ENCODE measurements at regions not wholly inside any gene's neighbourhood (a gene's known extent, or its start where the extent isn't known, plus 50 kb on each side); places are given as distances from the start of the nearest gene placed in this dataset.

- no peak overlapping the region for H2BK20ac ChIP-seq (ENCODE audit: low read depth, low read length)
- 66% methylated on average over 5 of the region's 8 CpGs; no CpG with 5 or more reads in 1 of the 2 experiments for WGBS, 2 experiments (ENCODE audit: extremely low coverage in 2 of 2, insufficient read length in 1 of 2)
- H3K4me2 ChIP-seq (ENCODE audit: low read depth, low read length) = no peak overlapping the region
- no TSS peak for BruUV-seq (replicated peaks)
- DNase-seq (no peak), ATAC-seq (ENCODE audit: low read depth) (no peak)
- no peak overlapping the region for H3K4ac ChIP-seq (ENCODE audit: low read depth, low read length)
- H4K20me1 ChIP-seq (ENCODE audit: insufficient read depth, low read length) = no peaks in the 10 kb centered on the region
- no peaks in the 10 kb centered on the region for H3K36me3 ChIP-seq (ENCODE audit: control insufficient read depth, insufficient read depth, low read length)
- H3K27me3 ChIP-seq (ENCODE audit: control insufficient read depth, insufficient read depth, low read length) = peaks cover 11% of the 10 kb centered on the region; the same call in 1 of the 2 replicates
- POLR2A ChIA-PET (ENCODE audit: unreplicated experiment) = no interaction called here
- H3K56ac ChIP-seq (ENCODE audit: extremely low read depth, insufficient read depth, low read length) = no peak overlapping the region
- H3K18ac ChIP-seq (ENCODE audit: low read depth, low read length) = no peak overlapping the region; the same call in 1 of the 2 replicates
- TF ChIP-seq CHD1 (IDR thresholded peaks at IDR 0.05; ENCODE audit: low read depth, low read length) (no peak), FOS (IDR thresholded peaks at IDR 0.05; ENCODE audit: low read depth, low read length) (no peak), RCOR1 (IDR thresholded peaks at IDR 0.05; ENCODE audit: insufficient replicate concordance, low read length) (no peak), BHLHE40 (IDR thresholded peaks at IDR 0.05; ENCODE audit: low read depth, low read length) (no peak), SMC3 (IDR thresholded peaks at IDR 0.05; ENCODE audit: low read depth, low read length) (no peak), POLR2A (IDR thresholded peaks at IDR 0.05; ENCODE audit: low read depth, low read length) (no peak), ELK1 (IDR thresholded peaks at IDR 0.05; ENCODE audit: borderline replicate concordance, low read depth, low read length) (no peak), MAFK (IDR thresholded peaks at IDR 0.05; ENCODE audit: low read depth, low read length) (no peak), USF2 (IDR thresholded peaks at IDR 0.05; ENCODE audit: low read depth, low read length) (no peak)
- intact Hi-C loops (cut with micrococcal nuclease) (no loop called here), in situ Hi-C loops (cut with MboI; ENCODE audit: low sequenced_read_pairs) (no loop called here), dilution Hi-C loops (cut with HindIII; ENCODE audit: low sequenced_read_pairs, unreplicated experiment) (no loop called here)
- peaks cover 7% of the 10 kb centered on the region; the same call in 1 of the 2 replicates for H3K4me1 ChIP-seq (ENCODE audit: control insufficient read depth, insufficient read depth, low read length)
- no peak overlapping the region for H2BK120ac ChIP-seq (ENCODE audit: low read depth, low read length)
- no peak overlapping the region for H3K27ac ChIP-seq (ENCODE audit: insufficient read depth, low read length)
- H2AK9ac ChIP-seq (replicated peaks; ENCODE audit: low read depth, low read length, poor library complexity) = no peak overlapping the region
- no peak overlapping the region for H2AFZ ChIP-seq (replicated peaks; ENCODE audit: low read length, poor library complexity)
- H3K23ac ChIP-seq (ENCODE audit: low read depth, low read length) = no peak overlapping the region
- no peaks in the 10 kb centered on the region for H3K9me1 ChIP-seq (ENCODE audit: insufficient read depth, low read length)
- CTCF ChIA-PET = no interaction called here
- no peak overlapping the region for H3K4me3 ChIP-seq (ENCODE audit: insufficient read depth, low read depth, low read length)
- H3K79me1 ChIP-seq (ENCODE audit: low read depth in 1 of 2, low read length in 2 of 2) = no peaks in the 10 kb centered on the region
- no peak overlapping the region for H2BK5ac ChIP-seq (ENCODE audit: low read depth, low read length, poor library complexity, severe bottlenecking)
- H4K8ac ChIP-seq (ENCODE audit: low read depth in 2 of 2, low read length in 2 of 2) = no peak overlapping the region
- H2AK5ac ChIP-seq (ENCODE audit: low read depth, low read length) = no peak overlapping the region
- no peak overlapping the region for H4K5ac ChIP-seq (ENCODE audit: low read depth, low read length)
- H3K9me3 ChIP-seq (ENCODE audit: control insufficient read depth, insufficient read depth, low read length) = no peaks in the 10 kb centered on the region
- H2BK15ac ChIP-seq (ENCODE audit: low read depth, low read length) = no peak overlapping the region
- H4K91ac ChIP-seq (ENCODE audit: insufficient read depth, low read depth, low read length) = no peak overlapping the region
- H3K9ac ChIP-seq (ENCODE audit: low read depth, low read length) = no peak overlapping the region
- no peak overlapping the region for H3K14ac ChIP-seq (replicated peaks; ENCODE audit: low read depth, low read length)
These were observed 293.8 kb upstream of the SLC14A2 start for GRCh38 chr18:45321520-45321919.

Measured in IMR-90 (cell line).